ENCODE measurements at regions not wholly inside any gene's neighbourhood (a gene's known extent, or its start where the extent isn't known, plus 50 kb on each side); places are given as distances from the start of the nearest gene placed in this dataset.

DNA sequence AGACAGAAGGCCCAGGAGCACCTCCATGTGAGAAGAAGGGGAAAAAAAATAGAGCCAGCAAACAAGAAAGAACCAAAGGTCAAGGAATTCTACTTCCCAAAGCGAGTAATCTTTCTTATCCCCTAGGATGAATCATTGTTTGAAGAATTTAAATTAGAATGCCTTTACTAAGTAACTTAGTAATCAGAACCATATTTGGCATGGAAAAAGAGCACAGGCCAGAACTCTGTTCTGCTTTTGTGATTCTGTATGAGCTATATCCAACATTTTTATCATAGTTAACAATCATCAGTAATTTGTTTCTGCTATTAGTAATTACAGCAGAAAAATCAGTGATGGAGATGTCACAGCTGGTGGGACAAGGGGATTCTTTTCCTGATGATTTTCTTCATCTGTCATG, 228.8 kb upstream of the FAM83B start:
- no peaks in the 10 kb centered on the region for H3K27me3 Mint-ChIP-seq (ENCODE audit: low read depth)
- no peak overlapping the region for H3K4me2 ChIP-seq (ENCODE audit: insufficient read depth, insufficient read length, low read length)

More for the DNA sequence above, 228.8 kb upstream of the FAM83B start:
- Histone ChIP-seq H2BK120ac (ENCODE audit: low read depth, low read length, poor library complexity, severe bottlenecking) (no peak overlapping the region), H3K4ac (ENCODE audit: low read depth, low read length) (no peak overlapping the region), H2BK12ac (ENCODE audit: insufficient read length, low read depth, low read length) (no peak overlapping the region), H3K23ac (ENCODE audit: insufficient read length, low read depth, low read length) (no peak overlapping the region), H4K91ac (ENCODE audit: insufficient read length, low read depth, low read length) (no peak overlapping the region), H3T11ph (ENCODE audit: low read length) (no peak overlapping the region), H3K27ac (ENCODE audit: insufficient read length, low read depth, low read length) (no peak overlapping the region), H2AFZ (ENCODE audit: low read length) (no peak overlapping the region), H3K14ac (ENCODE audit: insufficient read depth, low read length) (no peak overlapping the region), H3K79me2 (ENCODE audit: insufficient read depth, low read length) (no peaks in the 10 kb centered on the region), H4K20me1 (ENCODE audit: control insufficient read depth, insufficient read depth, insufficient read length) (no peaks in the 10 kb centered on the region), H3K79me1 (ENCODE audit: insufficient read depth, low read depth, low read length, poor library complexity, severe bottlenecking) (no peaks in the 10 kb centered on the region), H4K5ac (ENCODE audit: insufficient read length, low read depth, low read length) (no peak overlapping the region), H4K8ac (replicated peaks; ENCODE audit: insufficient read length, low read depth, low read length) (no peak overlapping the region), H2BK5ac (ENCODE audit: insufficient read length, low read length) (no peak overlapping the region), H3K4me1 (ENCODE audit: insufficient read depth, low read length) (peaks cover 2% of the 10 kb centered on the region; the same call in 1 of the 2 replicates), H2BK20ac (ENCODE audit: low read depth, low read length, poor library complexity, severe bottlenecking) (no peak overlapping the region), H2AK5ac (ENCODE audit: insufficient read length, low read length) (no peak overlapping the region), H3K9ac (ENCODE audit: extremely low read depth, insufficient read length, low read length) (no peak overlapping the region), H3K27me3 (ENCODE audit: insufficient read depth, low read length) (no peaks in the 10 kb centered on the region), H3K56ac (ENCODE audit: insufficient read length, low read depth, low read length) (no peak overlapping the region), H3K18ac (ENCODE audit: insufficient read length, low read depth, low read length) (no peak overlapping the region), H3K23me2 (ENCODE audit: insufficient read length, low read depth, low read length, poor library complexity, severe bottlenecking) (no peaks in the 10 kb centered on the region), H2BK15ac (ENCODE audit: low read depth, low read length) (no peak overlapping the region), H3K9me3 (ENCODE audit: control insufficient read depth, low read depth, low read length) (no peaks in the 10 kb centered on the region)
- no peak for DNase-seq
- Mint-ChIP-seq H3K36me3 (ENCODE audit: insufficient read depth in 1 of 3, low read depth in 3 of 3) (no peaks in the 10 kb centered on the region), H3K27ac (no peak overlapping the region), H3K4me3 (no peak overlapping the region), H3K9me3 (no peaks in the 10 kb centered on the region), H3K4me1 (peaks cover 5 to 8% of the 10 kb centered on the region in 2 experiments)
- TF ChIP-seq, protein P1, sequence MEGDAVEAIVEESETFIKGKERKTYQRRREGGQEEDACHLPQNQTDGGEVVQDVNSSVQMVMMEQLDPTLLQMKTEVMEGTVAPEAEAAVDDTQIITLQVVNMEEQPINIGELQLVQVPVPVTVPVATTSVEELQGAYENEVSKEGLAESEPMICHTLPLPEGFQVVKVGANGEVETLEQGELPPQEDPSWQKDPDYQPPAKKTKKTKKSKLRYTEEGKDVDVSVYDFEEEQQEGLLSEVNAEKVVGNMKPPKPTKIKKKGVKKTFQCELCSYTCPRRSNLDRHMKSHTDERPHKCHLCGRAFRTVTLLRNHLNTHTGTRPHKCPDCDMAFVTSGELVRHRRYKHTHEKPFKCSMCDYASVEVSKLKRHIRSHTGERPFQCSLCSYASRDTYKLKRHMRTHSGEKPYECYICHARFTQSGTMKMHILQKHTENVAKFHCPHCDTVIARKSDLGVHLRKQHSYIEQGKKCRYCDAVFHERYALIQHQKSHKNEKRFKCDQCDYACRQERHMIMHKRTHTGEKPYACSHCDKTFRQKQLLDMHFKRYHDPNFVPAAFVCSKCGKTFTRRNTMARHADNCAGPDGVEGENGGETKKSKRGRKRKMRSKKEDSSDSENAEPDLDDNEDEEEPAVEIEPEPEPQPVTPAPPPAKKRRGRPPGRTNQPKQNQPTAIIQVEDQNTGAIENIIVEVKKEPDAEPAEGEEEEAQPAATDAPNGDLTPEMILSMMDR (conservative IDR thresholded peaks at IDR 0.05): no peak
- WGBS (ENCODE audit: extremely low coverage, insufficient read length, low lambda C conversion rate): no CpG with 5 or more reads among the region's 1 CpG

Data from H9 (cell line).